ENCODE measurements at regions not wholly inside any gene's neighbourhood (a gene's known extent, or its start where the extent isn't known, plus 50 kb on each side); places are given as distances from the start of the nearest gene placed in this dataset.

DNA sequence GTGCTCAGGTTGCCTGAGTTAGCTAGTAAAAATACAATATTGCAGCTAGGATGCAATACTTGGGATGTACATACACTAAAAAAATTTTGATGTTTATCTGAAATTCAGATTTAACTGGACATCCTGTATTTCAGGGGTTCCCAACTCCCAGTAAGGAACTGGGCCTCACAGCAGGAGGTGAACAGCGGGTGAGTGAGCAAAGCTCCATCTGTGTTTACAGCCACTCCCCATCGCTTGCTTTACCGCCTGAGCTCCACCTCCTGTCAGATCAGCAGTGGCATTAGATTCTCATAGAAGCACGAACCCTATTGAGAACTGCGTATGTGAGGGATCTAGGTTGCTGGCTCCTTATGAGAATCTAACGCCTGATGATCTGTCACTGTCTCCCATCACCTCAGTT, 285.1 kb upstream of the PROK2 start:
- TF ChIP-seq TAF1 (IDR thresholded peaks at IDR 0.05; ENCODE audit: borderline replicate concordance, low read depth, low read length) (no peak), POLR2AphosphoS5 (IDR thresholded peaks at IDR 0.05; ENCODE audit: low read depth, low read length) (no peak), POLR2A (IDR thresholded peaks at IDR 0.05; ENCODE audit: low read depth, low read length) (no peak)
